Ishikawa (cell line): ENCODE measurements at regions not wholly inside any gene's neighbourhood (a gene's known extent, or its start where the extent isn't known, plus 50 kb on each side); places are given as distances from the start of the nearest gene placed in this dataset.

Experiments used
- EP300 ChIP-seq: IDR thresholded peaks from 2 replicates; pipeline ENCODE4 v1.6.1; 2012; ENCODE audit warnings: borderline replicate concordance
- RAD21 ChIP-seq: IDR thresholded peaks from 2 replicates; pipeline ENCODE4 v1.6.1; 2012; ENCODE audit warnings: low read depth
- TAF1 ChIP-seq: IDR thresholded peaks from 2 replicates; pipeline ENCODE4 v1.6.1; 2012; ENCODE audit warnings: low read depth, mild to moderate bottlenecking
- TF ChIP-seq, protein P1 (sequence below): IDR thresholded peaks from 2 replicates; pipeline ENCODE4 v1.6.1; 2012; ENCODE audit warnings: low read depth, mild to moderate bottlenecking

DNA sequence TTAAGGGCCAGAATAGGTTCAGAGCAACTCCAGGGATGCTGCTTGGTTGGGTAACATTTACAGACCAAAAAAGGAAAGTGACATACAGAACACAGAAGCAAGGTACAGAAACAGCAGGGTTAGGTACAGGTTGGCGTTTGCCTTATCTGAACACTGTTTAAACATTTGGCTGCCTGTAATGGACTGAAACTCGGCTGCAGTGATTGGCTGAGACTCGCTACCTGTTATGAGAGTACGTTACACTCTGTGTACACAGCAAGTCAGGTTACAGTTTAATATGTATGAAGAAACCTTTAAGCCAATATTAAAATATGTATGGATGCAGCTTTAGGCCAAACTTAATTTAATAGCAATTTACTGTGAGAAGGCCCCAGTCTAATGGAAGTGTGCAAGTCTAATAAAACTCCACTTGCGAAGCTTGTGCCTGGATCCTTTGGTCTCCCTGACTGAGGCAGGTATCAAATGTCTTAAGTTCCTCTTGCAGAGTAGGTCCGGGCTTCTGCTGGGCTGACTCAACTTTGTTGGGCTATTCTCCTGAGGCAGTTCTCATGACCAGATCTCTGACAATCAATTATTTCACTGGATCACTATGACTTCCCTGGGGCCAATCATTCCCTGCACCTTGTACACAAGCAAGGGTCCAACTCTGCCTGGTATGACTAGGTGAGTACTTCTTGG is 204.9 kb downstream of the ZNF462 start:
- TF ChIP-seq TAF1 (no peak), EP300 (no peak), RAD21 (no peak)
- TF ChIP-seq, protein P1, sequence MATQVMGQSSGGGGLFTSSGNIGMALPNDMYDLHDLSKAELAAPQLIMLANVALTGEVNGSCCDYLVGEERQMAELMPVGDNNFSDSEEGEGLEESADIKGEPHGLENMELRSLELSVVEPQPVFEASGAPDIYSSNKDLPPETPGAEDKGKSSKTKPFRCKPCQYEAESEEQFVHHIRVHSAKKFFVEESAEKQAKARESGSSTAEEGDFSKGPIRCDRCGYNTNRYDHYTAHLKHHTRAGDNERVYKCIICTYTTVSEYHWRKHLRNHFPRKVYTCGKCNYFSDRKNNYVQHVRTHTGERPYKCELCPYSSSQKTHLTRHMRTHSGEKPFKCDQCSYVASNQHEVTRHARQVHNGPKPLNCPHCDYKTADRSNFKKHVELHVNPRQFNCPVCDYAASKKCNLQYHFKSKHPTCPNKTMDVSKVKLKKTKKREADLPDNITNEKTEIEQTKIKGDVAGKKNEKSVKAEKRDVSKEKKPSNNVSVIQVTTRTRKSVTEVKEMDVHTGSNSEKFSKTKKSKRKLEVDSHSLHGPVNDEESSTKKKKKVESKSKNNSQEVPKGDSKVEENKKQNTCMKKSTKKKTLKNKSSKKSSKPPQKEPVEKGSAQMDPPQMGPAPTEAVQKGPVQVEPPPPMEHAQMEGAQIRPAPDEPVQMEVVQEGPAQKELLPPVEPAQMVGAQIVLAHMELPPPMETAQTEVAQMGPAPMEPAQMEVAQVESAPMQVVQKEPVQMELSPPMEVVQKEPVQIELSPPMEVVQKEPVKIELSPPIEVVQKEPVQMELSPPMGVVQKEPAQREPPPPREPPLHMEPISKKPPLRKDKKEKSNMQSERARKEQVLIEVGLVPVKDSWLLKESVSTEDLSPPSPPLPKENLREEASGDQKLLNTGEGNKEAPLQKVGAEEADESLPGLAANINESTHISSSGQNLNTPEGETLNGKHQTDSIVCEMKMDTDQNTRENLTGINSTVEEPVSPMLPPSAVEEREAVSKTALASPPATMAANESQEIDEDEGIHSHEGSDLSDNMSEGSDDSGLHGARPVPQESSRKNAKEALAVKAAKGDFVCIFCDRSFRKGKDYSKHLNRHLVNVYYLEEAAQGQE: no peak
